PC-9 (cell line): ENCODE measurements at regions not wholly inside any gene's neighbourhood (a gene's known extent, or its start where the extent isn't known, plus 50 kb on each side); places are given as distances from the start of the nearest gene placed in this dataset.

Experiments
- BruUV-seq: library from RNA; stranded (reverse); fragments of 400-500 nt; replicated peaks from 2 replicates; lab custom pipeline; 2021; lab: Mats Ljungman, UMichigan
- CTCF ChIA-PET: fragments of 300-600 bp; sonication (Branson Sonifier 250); formaldehyde crosslinking; loops from one replicate; lab custom pipeline; 2022; ENCODE audit warnings: antibody characterized with exemption; lab: Charles Lee
- POLR2A ChIA-PET: fragments of 300-600 bp; sonication (Branson Sonifier 250); formaldehyde crosslinking; loops from one replicate; lab custom pipeline; 2022; ENCODE audit warnings: antibody characterized with exemption; ENCODE audit not compliant: unreplicated experiment; lab: Charles Lee
- DNase-seq, 2 experiments: peaks; one replicate each; pipeline versions ENCODE4 v3.0.0 to v3.0.0-alpha.2; 2015 to 2022; ENCODE audit warnings: mixed read lengths in 1 of 2
- H2AFZ ChIP-seq: fragments of 200-600 bp; sonication (generic); 2 replicates; pipeline ENCODE4 v1.8.1; 2017; ENCODE audit warnings: antibody characterized with exemption
- H3F3A ChIP-seq: fragments of 200-600 bp; sonication (generic); 2 replicates; pipeline ENCODE4 v1.8.1; 2017; ENCODE audit warnings: antibody characterized with exemption, mild to moderate bottlenecking, low read depth; ENCODE audit not compliant: insufficient read depth
- H3K27ac ChIP-seq: fragments of 200-600 bp; sonication (generic); 2 replicates; pipeline ENCODE4 v1.6.1; 2016; ENCODE audit warnings: mixed run types
- H3K27me3 ChIP-seq: fragments of 200-600 bp; sonication (generic); 2 replicates; pipeline ENCODE4 v1.6.1; 2016; ENCODE audit warnings: low read depth, mixed run types; ENCODE audit not compliant: insufficient read depth
- H3K36me3 ChIP-seq: fragments of 200-600 bp; sonication (generic); 2 replicates; pipeline ENCODE4 v1.6.1; 2016; ENCODE audit warnings: low read depth, mixed run types
- H3K4me1 ChIP-seq: fragments of 200-600 bp; sonication (generic); replicated peaks from 2 replicates; pipeline ENCODE4 v1.6.1; 2016; ENCODE audit warnings: mixed run types; ENCODE audit not compliant: insufficient read depth
- H3K4me2 ChIP-seq: fragments of 200-600 bp; sonication (generic); 2 replicates; pipeline ENCODE4 v1.6.1; 2017; ENCODE audit warnings: mixed run types
- H3K4me3 ChIP-seq: fragments of 200-600 bp; sonication (generic); 2 replicates; pipeline ENCODE4 v1.6.1; 2016; ENCODE audit warnings: mixed run types
- H3K79me2 ChIP-seq: fragments of 200-600 bp; sonication (generic); 2 replicates; pipeline ENCODE4 v1.6.1; 2017; ENCODE audit warnings: low read depth, mixed run types
- H3K9me2 ChIP-seq: fragments of 200-600 bp; sonication (generic); 2 replicates; pipeline ENCODE4 v1.8.1; 2017; ENCODE audit warnings: mild to moderate bottlenecking; ENCODE audit not compliant: insufficient read depth
- H3K9me3 ChIP-seq: fragments of 200-600 bp; sonication (generic); 2 replicates; pipeline ENCODE4 v1.8.1; 2016; ENCODE audit warnings: low read depth; ENCODE audit not compliant: insufficient read depth
- H4K20me1 ChIP-seq: fragments of 200-600 bp; sonication (generic); 2 replicates; pipeline ENCODE4 v1.8.1; 2017; ENCODE audit not compliant: insufficient read depth
- EZH2 ChIP-seq: fragments of 200-600 bp; sonication (generic); IDR thresholded peaks from 2 replicates; pipeline ENCODE4 v1.8.0; 2017; ENCODE audit warnings: antibody characterized with exemption, low read depth
- intact Hi-C: fragments of 100-400 bp; cut with micrococcal nuclease; formaldehyde crosslinking; loops from one replicate; pipeline ENCODE4 v1.10.0; 2022; ENCODE audit not compliant: unreplicated experiment
- TF ChIP-seq, protein P1 (sequence below): fragments of 200-600 bp; sonication (generic); conservative IDR thresholded peaks from 2 replicates; pipeline ENCODE4 v1.6.1; 2017; ENCODE audit warnings: mixed run types, antibody characterized with exemption, mild to moderate bottlenecking, moderate library complexity

DNA sequence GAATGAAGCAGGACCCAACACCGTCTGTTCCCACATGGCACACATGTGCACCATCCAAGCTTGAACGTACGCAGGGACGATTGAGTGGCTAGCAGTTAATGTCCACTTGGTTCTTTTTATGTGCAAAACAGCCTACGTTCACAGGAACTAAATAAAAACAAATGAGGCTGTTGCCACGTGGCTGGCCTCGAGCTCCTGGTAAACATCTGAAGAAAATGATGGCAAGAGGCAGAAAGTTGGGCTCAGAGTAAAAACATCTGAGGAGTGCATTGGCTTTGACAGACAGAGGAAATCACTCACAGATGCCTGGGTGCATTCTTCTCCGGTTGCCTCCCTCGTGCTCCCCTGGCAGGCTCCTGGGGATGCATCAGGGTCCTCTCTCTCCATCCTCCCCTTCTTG lies 177.9 kb downstream of the NRP2 start:
- intact Hi-C loops: no loop called here
- H3K27me3 ChIP-seq: no peaks in the 10 kb centered on the region
- no peaks in the 10 kb centered on the region for H3K79me2 ChIP-seq
- POLR2A ChIA-PET: no interaction called here
- no peak for DNase-seq
- no peak overlapping the region for H3K4me2 ChIP-seq
- no peak for TF ChIP-seq EZH2
- TF ChIP-seq, protein P1, sequence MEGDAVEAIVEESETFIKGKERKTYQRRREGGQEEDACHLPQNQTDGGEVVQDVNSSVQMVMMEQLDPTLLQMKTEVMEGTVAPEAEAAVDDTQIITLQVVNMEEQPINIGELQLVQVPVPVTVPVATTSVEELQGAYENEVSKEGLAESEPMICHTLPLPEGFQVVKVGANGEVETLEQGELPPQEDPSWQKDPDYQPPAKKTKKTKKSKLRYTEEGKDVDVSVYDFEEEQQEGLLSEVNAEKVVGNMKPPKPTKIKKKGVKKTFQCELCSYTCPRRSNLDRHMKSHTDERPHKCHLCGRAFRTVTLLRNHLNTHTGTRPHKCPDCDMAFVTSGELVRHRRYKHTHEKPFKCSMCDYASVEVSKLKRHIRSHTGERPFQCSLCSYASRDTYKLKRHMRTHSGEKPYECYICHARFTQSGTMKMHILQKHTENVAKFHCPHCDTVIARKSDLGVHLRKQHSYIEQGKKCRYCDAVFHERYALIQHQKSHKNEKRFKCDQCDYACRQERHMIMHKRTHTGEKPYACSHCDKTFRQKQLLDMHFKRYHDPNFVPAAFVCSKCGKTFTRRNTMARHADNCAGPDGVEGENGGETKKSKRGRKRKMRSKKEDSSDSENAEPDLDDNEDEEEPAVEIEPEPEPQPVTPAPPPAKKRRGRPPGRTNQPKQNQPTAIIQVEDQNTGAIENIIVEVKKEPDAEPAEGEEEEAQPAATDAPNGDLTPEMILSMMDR: no peak
- H2AFZ ChIP-seq: no peak overlapping the region
- no peaks in the 10 kb centered on the region for H4K20me1 ChIP-seq
- no peaks in the 10 kb centered on the region for H3K36me3 ChIP-seq
- BruUV-seq: no TSS peak
- no peaks in the 10 kb centered on the region for H3K9me3 ChIP-seq
- H3K4me3 ChIP-seq: no peak overlapping the region
- CTCF ChIA-PET: no interaction called here
- no peaks in the 10 kb centered on the region for H3K9me2 ChIP-seq
- H3K4me1 ChIP-seq: no peaks in the 10 kb centered on the region
- no peak overlapping the region for H3K27ac ChIP-seq
- no peaks in the 10 kb centered on the region for H3F3A ChIP-seq

DNA sequence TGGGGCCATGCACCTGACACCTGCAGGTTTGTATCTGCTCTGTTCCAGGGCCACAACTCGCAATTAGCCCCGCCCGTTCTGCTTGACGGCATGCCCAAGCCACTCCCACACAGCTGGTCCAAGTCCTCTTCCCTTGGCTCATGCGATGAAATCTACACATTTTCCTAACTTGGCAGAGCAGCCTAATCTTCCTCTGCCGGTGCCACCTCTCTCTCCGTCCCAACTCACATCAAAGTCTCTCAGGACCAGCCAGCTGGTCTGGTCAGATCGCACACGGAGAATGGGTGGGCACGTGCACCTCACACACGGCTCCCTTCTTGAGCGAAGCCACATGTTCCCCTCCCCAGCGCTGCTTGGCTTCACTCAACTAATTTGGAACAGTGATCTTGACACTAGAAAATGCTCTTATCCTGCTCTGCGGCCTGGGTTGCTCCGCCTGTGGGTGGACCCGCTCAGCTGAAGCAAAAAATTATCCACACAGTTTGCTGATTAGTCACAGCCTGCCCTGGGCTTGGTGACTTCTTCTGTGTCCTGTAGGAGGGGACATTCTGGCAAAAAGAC lies 176.7 kb downstream of the NRP2 start:
- BruUV-seq: no TSS peak
- Histone ChIP-seq H3K27me3 (no peaks in the 10 kb centered on the region), H4K20me1 (no peaks in the 10 kb centered on the region), H3K4me2 (no peak overlapping the region), H3K27ac (no peak overlapping the region), H3K79me2 (no peaks in the 10 kb centered on the region), H3K9me2 (no peaks in the 10 kb centered on the region), H3K4me3 (no peak overlapping the region), H3K36me3 (no peaks in the 10 kb centered on the region), H3K4me1 (no peaks in the 10 kb centered on the region), H3K9me3 (no peaks in the 10 kb centered on the region), H2AFZ (no peak overlapping the region), H3F3A (no peaks in the 10 kb centered on the region)
- intact Hi-C loops: no loop called here
- POLR2A ChIA-PET: no interaction called here
- no peak for TF ChIP-seq EZH2
- TF ChIP-seq, protein P1: no peak
- DNase-seq: peak in 1 of 2 experiments; percentile 19
- CTCF ChIA-PET: interaction anchor here (0.6 kb wide), 1 partner anchor 104 kb away, joined by 3 read pairs; no protein-coding TSS in a partner anchor

DNA sequence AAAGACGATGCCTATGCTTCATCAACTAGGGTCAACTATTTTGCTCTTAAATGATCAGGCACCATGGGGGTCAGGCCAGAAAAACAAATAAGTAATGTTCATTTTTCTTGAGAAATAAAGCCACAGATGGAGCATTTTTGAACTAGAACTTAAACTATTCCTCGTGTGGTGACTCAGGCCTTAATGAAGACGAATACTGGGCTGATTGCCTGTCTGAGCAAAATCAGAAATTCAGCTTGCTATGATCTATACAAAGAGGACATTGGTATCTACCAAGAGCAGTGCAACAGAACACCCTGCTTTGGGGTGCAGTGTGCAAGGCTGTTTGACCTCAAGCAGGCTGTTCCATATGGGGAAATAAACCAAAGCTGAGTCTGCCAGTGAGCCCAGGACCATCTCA lies 176.0 kb downstream of the NRP2 start:
- Histone ChIP-seq H3K9me3 (no peaks in the 10 kb centered on the region), H3F3A (no peaks in the 10 kb centered on the region), H3K4me3 (no peak overlapping the region), H3K27me3 (no peaks in the 10 kb centered on the region), H3K4me2 (no peak overlapping the region), H3K27ac (no peak overlapping the region), H2AFZ (no peak overlapping the region), H4K20me1 (no peaks in the 10 kb centered on the region), H3K79me2 (no peaks in the 10 kb centered on the region), H3K9me2 (no peaks in the 10 kb centered on the region), H3K4me1 (no peaks in the 10 kb centered on the region), H3K36me3 (no peaks in the 10 kb centered on the region)
- no peak for TF ChIP-seq EZH2
- TF ChIP-seq, protein P1: no peak
- no TSS peak for BruUV-seq
- ChIA-PET POLR2A (no interaction called here), CTCF (interaction anchor here (0.6 kb wide), 1 partner anchor 103 kb away, joined by 3 read pairs; no protein-coding TSS in a partner anchor)
- no peak for DNase-seq
- intact Hi-C loops: no loop called here
